H1 (cell line): ENCODE measurements at regions not wholly inside any gene's neighbourhood (a gene's known extent, or its start where the extent isn't known, plus 50 kb on each side); places are given as distances from the start of the nearest gene placed in this dataset.

Experiments
- CTCF ChIA-PET: fragments of 300-600 bp; sonication (Branson Sonifier 250); formaldehyde crosslinking; loops from one replicate; lab custom pipeline; 2021; ENCODE audit not compliant: partially characterized antibody; lab: Charles Lee
- POLR2A ChIA-PET: fragments of 300-600 bp; sonication (Branson Sonifier 250); formaldehyde crosslinking; loops from one replicate; lab custom pipeline; 2021; ENCODE audit warnings: inconsistent platforms; ENCODE audit not compliant: partially characterized antibody; lab: Charles Lee
- DNase-seq, 2 experiments: peaks; one replicate each; pipeline versions ENCODE4 v3.0.0 to v3.0.0-alpha.2; 2010 to 2022; ENCODE audit warnings: low spot score in 2 of 2, low read depth in 1 of 2, mixed read lengths in 1 of 2
- FAIRE-seq: peaks from 2 replicates; lab custom pipeline; 2011; peaks lifted over from hg19 to GRCh38; lab: Jason Lieb, UNC
- H2AFZ ChIP-seq: 2 replicates; pipeline ENCODE4 v1.8.1; 2012; ENCODE audit warnings: low read length, inconsistent platforms
- H2AK5ac ChIP-seq: 2 replicates; pipeline ENCODE4 v1.6.1; 2013; ENCODE audit warnings: low read depth, low read length
- H2BK120ac ChIP-seq: replicated peaks from 2 replicates; pipeline ENCODE3; 2013; ENCODE audit warnings: low read depth, low read length, inconsistent platforms
- H2BK12ac ChIP-seq: 2 replicates; pipeline ENCODE4 v1.6.1; 2013; ENCODE audit warnings: low read depth, low read length
- H2BK15ac ChIP-seq: 2 replicates; pipeline ENCODE4 v1.6.1; 2013; ENCODE audit warnings: low read length
- H2BK20ac ChIP-seq: 2 replicates; pipeline ENCODE4 v1.6.1; 2013; ENCODE audit warnings: low read length
- H2BK5ac ChIP-seq: 2 replicates; pipeline ENCODE4 v1.6.1; 2013; ENCODE audit warnings: low read depth, low read length
- H3K14ac ChIP-seq: 2 replicates; pipeline ENCODE4 v1.6.1; 2013; ENCODE audit warnings: inconsistent platforms; ENCODE audit not compliant: insufficient read length
- H3K18ac ChIP-seq: 2 replicates; pipeline ENCODE4 v1.6.1; 2013; ENCODE audit warnings: low read length; ENCODE audit errors: extremely low read depth
- H3K23ac ChIP-seq: 2 replicates; pipeline ENCODE4 v1.6.1; 2013; ENCODE audit warnings: inconsistent platforms; ENCODE audit not compliant: insufficient read length
- H3K23me2 ChIP-seq: 2 replicates; pipeline ENCODE4 v1.6.1; 2013; ENCODE audit warnings: low read depth, low read length
- H3K27ac ChIP-seq: 2 replicates; pipeline ENCODE4 v1.6.1; 2011; ENCODE audit warnings: low read depth, low read length, inconsistent platforms
- H3K27me3 ChIP-seq, 4 experiments: replicated peaks in 1 of 4; 1 replicate in 1 of 4; 2 replicates in 3 of 4; pipeline versions ENCODE4 v1.6.1 to v1.8.1; 2011 to 2013; ENCODE audit warnings: low read length in 3 of 4, mild to moderate bottlenecking in 3 of 4, inconsistent platforms in 2 of 4, mixed read lengths in 2 of 4, moderate library complexity in 1 of 4; ENCODE audit not compliant: control insufficient read depth in 3 of 4, insufficient read depth in 3 of 4; ENCODE audit errors: extremely low read depth in 1 of 4
- H3K36me3 ChIP-seq, 4 experiments: 2 replicates each; pipeline versions ENCODE4 v1.6.1 to v1.8.1; 2011 to 2013; ENCODE audit warnings: mild to moderate bottlenecking in 4 of 4, low read length in 3 of 4, moderate library complexity in 2 of 4, control low read depth in 1 of 4, inconsistent platforms in 1 of 4; ENCODE audit not compliant: insufficient read depth in 4 of 4, control insufficient read depth in 2 of 4
- H3K4ac ChIP-seq: replicated peaks from 2 replicates; pipeline ENCODE3; 2013; ENCODE audit warnings: low read length, low read depth, mixed read lengths, inconsistent platforms; ENCODE audit not compliant: insufficient read length
- H3K4me1 ChIP-seq, 4 experiments: replicated peaks in 1 of 4; 1 replicate in 1 of 4; 2 replicates in 3 of 4; pipeline versions ENCODE4 v1.6.1 to v1.8.1; 2011 to 2013; ENCODE audit warnings: low read length in 3 of 4, inconsistent platforms in 2 of 4, mixed read lengths in 1 of 4; ENCODE audit not compliant: insufficient read depth in 4 of 4, control insufficient read depth in 3 of 4
- H3K4me2 ChIP-seq, 2 experiments: 2 replicates each; pipeline versions ENCODE4 v1.6.1 to v1.8.1; 2011 to 2013; ENCODE audit warnings: low read depth in 2 of 2, low read length in 2 of 2, control low read depth in 1 of 2, inconsistent platforms in 1 of 2, mild to moderate bottlenecking in 1 of 2; ENCODE audit not compliant: insufficient read depth in 1 of 2
- H3K4me3 ChIP-seq, 4 experiments: fragments of 200-600, 300-600 bp in 1 of 4; sonication (generic), shearing (Covaris generic), sonication (Bioruptor Twin) in 1 of 4; 2 replicates each; pipeline versions ENCODE4 v1.5.1 to v1.8.1; 2011 to 2016; ENCODE audit warnings: low read length in 4 of 4, low read depth in 3 of 4, control low read depth in 2 of 4, inconsistent platforms in 2 of 4, mild to moderate bottlenecking in 2 of 4, mixed read lengths in 1 of 4, moderate library complexity in 1 of 4; ENCODE audit not compliant: insufficient read depth in 2 of 4; ENCODE audit errors: extremely low read depth in 1 of 4
- H3K56ac ChIP-seq: replicated peaks from 2 replicates; pipeline ENCODE3; 2013; ENCODE audit warnings: low read depth, mild to moderate bottlenecking, mixed read lengths, low read length, inconsistent platforms; ENCODE audit not compliant: insufficient read length
- H3K79me1 ChIP-seq: 2 replicates; pipeline ENCODE4 v1.6.1; 2013; ENCODE audit warnings: low read depth, low read length, control low read depth
- H3K79me2 ChIP-seq, 2 experiments: 2 replicates each; pipeline versions ENCODE4 v1.6.1 to v1.8.1; 2012 to 2013; ENCODE audit warnings: low read length in 2 of 2, mild to moderate bottlenecking in 2 of 2, inconsistent platforms in 1 of 2; ENCODE audit not compliant: insufficient read depth in 2 of 2, control insufficient read depth in 1 of 2
- H3K9ac ChIP-seq, 4 experiments: replicated peaks in 1 of 4; 1 replicate in 1 of 4; 2 replicates in 3 of 4; pipeline versions ENCODE4 v1.6.1 to v1.8.1; 2011 to 2013; ENCODE audit warnings: low read depth in 3 of 4, low read length in 3 of 4, control low read depth in 2 of 4, mild to moderate bottlenecking in 2 of 4, moderate library complexity in 2 of 4, inconsistent platforms in 1 of 4; ENCODE audit errors: extremely low read depth in 1 of 4
- H3K9me3 ChIP-seq, 2 experiments: 2 replicates each; pipeline versions ENCODE4 v1.6.1 to v1.8.1; 2012 to 2013; ENCODE audit warnings: mild to moderate bottlenecking in 2 of 2, moderate library complexity in 2 of 2, control low read depth in 1 of 2, inconsistent platforms in 1 of 2, low read depth in 1 of 2, low read length in 1 of 2, mixed read lengths in 1 of 2; ENCODE audit not compliant: insufficient read depth in 2 of 2
- H4K20me1 ChIP-seq, 2 experiments: replicated peaks in 1 of 2; 2 replicates each; pipeline versions ENCODE3 to v1.8.1; 2011 to 2013; ENCODE audit warnings: inconsistent platforms in 2 of 2, low read length in 2 of 2, mild to moderate bottlenecking in 1 of 2; ENCODE audit not compliant: insufficient read depth in 2 of 2, control insufficient read depth in 1 of 2
- H4K5ac ChIP-seq: 2 replicates; pipeline ENCODE4 v1.6.1; 2013; ENCODE audit warnings: low read length, low read depth, mixed read lengths, inconsistent platforms; ENCODE audit not compliant: insufficient read length
- H4K8ac ChIP-seq: 2 replicates; pipeline ENCODE4 v1.8.0; 2013; ENCODE audit warnings: mild to moderate bottlenecking, moderate library complexity, low read length, inconsistent platforms; ENCODE audit not compliant: insufficient read depth; ENCODE audit errors: extremely low read depth
- H4K91ac ChIP-seq: replicated peaks from 2 replicates; pipeline ENCODE3; 2013; ENCODE audit warnings: low read length, mixed read lengths, inconsistent platforms; ENCODE audit not compliant: insufficient read length
- CBX8 ChIP-seq: fragments of 300-800, 300-1000 bp; sonication (generic); IDR thresholded peaks from 2 replicates; pipeline ENCODE4 v1.7.1; 2016; ENCODE audit warnings: low read depth, low read length, borderline replicate concordance
- CHD1 ChIP-seq: IDR thresholded peaks from 2 replicates; pipeline ENCODE4 v1.6.1; 2012; ENCODE audit warnings: low read depth, low read length, improper control_type of control experiment
- JUN ChIP-seq: IDR thresholded peaks from 2 replicates; pipeline ENCODE4 v1.6.1; 2011; ENCODE audit warnings: low read depth, mild to moderate bottlenecking, improper control_type of control experiment, low read length
- JUND ChIP-seq: IDR thresholded peaks from 2 replicates; pipeline ENCODE4 v1.6.1; 2011; ENCODE audit warnings: mild to moderate bottlenecking, improper control_type of control experiment, low read length
- KDM1A ChIP-seq: fragments of 200-600, 300-600 bp; sonication (generic); IDR thresholded peaks from 2 replicates; pipeline ENCODE4 v1.7.1; 2016; ENCODE audit warnings: mild to moderate bottlenecking, low read length, borderline replicate concordance
- POU5F1 ChIP-seq: IDR thresholded peaks from 2 replicates; pipeline ENCODE4 v1.6.1; 2011; ENCODE audit warnings: low read depth, mild to moderate bottlenecking, low read length, moderate library complexity
- RBBP5 ChIP-seq: IDR thresholded peaks from 2 replicates; pipeline ENCODE4 v1.7.1; 2012; ENCODE audit warnings: low read depth, mild to moderate bottlenecking, inconsistent platforms, low read length, moderate library complexity, borderline replicate concordance
- RNF2 ChIP-seq: fragments of 200-900, 300-1000 bp; sonication (generic); IDR thresholded peaks from 2 replicates; pipeline ENCODE4 v1.7.1; 2016; ENCODE audit warnings: borderline replicate concordance, low read depth, mild to moderate bottlenecking, antibody characterized with exemption, low read length; ENCODE audit not compliant: poor library complexity, severe bottlenecking; ENCODE audit errors: missing control alignments
- SP1 ChIP-seq: IDR thresholded peaks from 2 replicates; pipeline ENCODE4 v1.6.1; 2011; ENCODE audit warnings: low read depth, low read length
- TAF1 ChIP-seq: IDR thresholded peaks from 2 replicates; pipeline ENCODE4 v1.6.1; 2011; ENCODE audit warnings: mild to moderate bottlenecking, low read depth, low read length
- TCF12 ChIP-seq: IDR thresholded peaks from 2 replicates; pipeline ENCODE4 v1.6.1; 2011; ENCODE audit warnings: low read depth, mild to moderate bottlenecking, low read length
- USF2 ChIP-seq: IDR thresholded peaks from 2 replicates; pipeline ENCODE4 v1.6.1; 2011; ENCODE audit warnings: low read length, improper control_type of control experiment
- ZNF274 ChIP-seq: IDR thresholded peaks from 2 replicates; pipeline ENCODE4 v1.7.0; 2012; ENCODE audit warnings: low read length, borderline replicate concordance; ENCODE audit errors: extremely low read depth
- WGBS, 2 experiments: shearing (Covaris generic) in 1 of 2; methylation state at CpG; one replicate each; pipeline versions ENCODE4 v1.1.6 to v1.1.7; 2013 to 2015; ENCODE audit warnings: low lambda C conversion rate in 2 of 2, mixed read lengths in 2 of 2, inconsistent platforms in 1 of 2, low coverage in 1 of 2, missing lambda C conversion rate in 1 of 2; ENCODE audit not compliant: insufficient replicate concordance in 2 of 2, insufficient coverage in 1 of 2, insufficient read length in 1 of 2; ENCODE audit errors: extremely low coverage in 1 of 2, missing lambda C conversion rate in 1 of 2; 5-methylcytosine and 5-hydroxymethylcytosine counted together

- H3K56ac ChIP-seq, result no peak overlapping the region
- CTCF ChIA-PET, result interaction anchor here (0.7 to 3.5 kb wide), 5 partner anchors 8 to 20 kb away, joined by 3 to 12 read pairs (median 5); no protein-coding TSS in a partner anchor
- no peak overlapping the region for H3K18ac ChIP-seq
- H3K79me2 ChIP-seq, result no peaks in the 10 kb centered on the region
- H3K9ac ChIP-seq, result no peak overlapping the region
- H4K20me1 ChIP-seq, result no peaks in the 10 kb centered on the region
- H3K23ac ChIP-seq, result no peak overlapping the region
- H3K4me1 ChIP-seq, result peaks cover 0 to 2% (median 0%) of the 10 kb centered on the region in 4 experiments; a peak in 1 of 7 replicates
- no peak for DNase-seq
- POLR2A ChIA-PET, result no interaction called here
- no peak overlapping the region for H4K91ac ChIP-seq
- no peak overlapping the region for H2AFZ ChIP-seq
- H2BK120ac ChIP-seq, result no peak overlapping the region
- no peak overlapping the region for H2BK15ac ChIP-seq
- H2BK20ac ChIP-seq, result no peak overlapping the region
- H3K27me3 ChIP-seq, result no peaks in the 10 kb centered on the region
- H3K36me3 ChIP-seq, result no peaks in the 10 kb centered on the region
- WGBS, 2 experiments, result 92% methylated on average over 7 of the region's 7 CpGs; no CpG with 5 or more reads in 1 of the 2 experiments
- no peak overlapping the region for H3K14ac ChIP-seq
- no peak overlapping the region for H3K4me3 ChIP-seq
- H2BK5ac ChIP-seq, result no peak overlapping the region
- FAIRE-seq, result no peak
- H3K23me2 ChIP-seq, result no peaks in the 10 kb centered on the region
- no peaks in the 10 kb centered on the region for H3K9me3 ChIP-seq
- H2BK12ac ChIP-seq, result no peak overlapping the region
- no peak overlapping the region for H2AK5ac ChIP-seq
- no peak overlapping the region for H3K4me2 ChIP-seq
- H4K8ac ChIP-seq, result no peak overlapping the region
- H3K79me1 ChIP-seq, result no peaks in the 10 kb centered on the region
- no peak overlapping the region for H3K27ac ChIP-seq
- H4K5ac ChIP-seq, result no peak overlapping the region
- no peak overlapping the region for H3K4ac ChIP-seq
- no peak for TF ChIP-seq SP1
- TF ChIP-seq CBX8, result no peak
- no peak for TF ChIP-seq TCF12
- no peak for TF ChIP-seq JUN
- TF ChIP-seq USF2, result no peak
- TF ChIP-seq ZNF274, result no peak
- TF ChIP-seq RBBP5, result no peak
- no peak for TF ChIP-seq KDM1A
- TF ChIP-seq RNF2, result no peak
- no peak for TF ChIP-seq CHD1
- TF ChIP-seq POU5F1, result no peak
- no peak for TF ChIP-seq JUND
- TF ChIP-seq TAF1, result no peak
Measured at GRCh38 chr3:13185737-13186434, 112.7 kb upstream of the IQSEC1 start.
